Stimulated activated CD8-positive, alpha-beta memory T cell treated with anti-CD3 and anti-CD28 coated beads, Interleukin-7, amount 100 ng/mL, for 48 hours (primary cell): ENCODE measurements at regions not wholly inside any gene's neighbourhood (a gene's known extent, or its start where the extent isn't known, plus 50 kb on each side); places are given as distances from the start of the nearest gene placed in this dataset.
"Not testable (repeated sequence)": the region's sequence is repeated elsewhere in the genome, so short reads cannot be mapped to it uniquely, and the experiment has no call there.

Experiments used
- DNase-seq, 2 donors: peaks; one replicate each; pipeline ENCODE4 v3.0.0-alpha.2; 2020; ENCODE audit warnings: low read depth in 1 of 2; ENCODE audit errors: extremely low read depth in 1 of 2

DNA sequence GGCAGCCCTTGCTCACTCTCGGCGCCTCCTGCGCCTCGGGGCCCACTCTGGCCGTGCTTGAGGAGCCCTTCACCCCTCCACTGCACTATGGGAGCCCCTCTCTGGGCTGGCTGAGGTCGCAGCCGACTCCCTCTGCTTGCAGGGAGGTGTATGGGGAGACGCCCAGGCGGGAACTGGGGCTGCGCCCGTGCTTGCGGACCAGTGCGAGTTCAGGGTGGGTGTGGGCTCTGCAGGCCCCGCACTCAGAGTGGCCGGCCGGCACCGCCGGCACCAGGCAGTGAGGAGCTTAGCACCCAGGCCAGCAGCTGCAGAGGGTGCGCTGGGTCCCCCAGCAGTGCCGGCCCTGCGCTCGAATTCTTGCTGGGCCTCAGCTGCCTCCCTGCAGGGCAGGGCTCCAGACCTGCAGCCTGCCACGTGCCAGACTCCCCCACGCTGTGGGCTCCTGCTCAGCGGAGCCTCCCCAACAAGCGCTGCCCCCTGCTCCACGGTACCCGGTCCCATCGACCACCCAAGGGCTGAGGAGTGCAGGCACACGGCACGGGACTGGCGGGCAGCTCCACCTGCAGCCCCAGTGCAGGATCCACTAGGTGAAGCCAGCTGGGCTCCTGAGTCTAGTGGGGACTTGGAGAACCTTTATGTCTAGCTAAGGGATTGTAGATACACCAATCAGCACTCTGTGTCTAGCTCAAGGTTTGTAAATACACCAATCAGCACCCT lies 54.0 kb upstream of the WWC2 start:
- DNase-seq, result not testable (repeated sequence)

DNA sequence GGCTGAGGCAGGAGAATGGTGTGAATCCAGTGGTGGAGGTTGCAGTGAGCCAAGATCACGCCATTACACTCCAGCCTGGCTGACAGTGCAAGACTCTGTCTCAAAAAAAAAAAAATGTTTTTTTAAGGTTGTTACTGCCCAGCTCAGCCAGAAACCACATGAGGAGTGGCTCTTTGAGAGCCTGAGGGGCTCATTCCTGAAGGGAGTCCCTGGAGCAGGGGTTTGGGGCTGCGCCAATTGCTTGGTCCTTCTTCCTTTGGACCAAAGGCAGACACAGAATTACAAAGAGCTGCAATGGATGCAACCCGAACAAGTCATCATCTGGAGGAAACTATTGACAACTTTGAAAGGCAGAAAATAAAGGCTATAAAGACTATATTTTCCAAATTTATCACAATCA lies 60.6 kb upstream of the WWC2 start:
- no peak for DNase-seq

DNA sequence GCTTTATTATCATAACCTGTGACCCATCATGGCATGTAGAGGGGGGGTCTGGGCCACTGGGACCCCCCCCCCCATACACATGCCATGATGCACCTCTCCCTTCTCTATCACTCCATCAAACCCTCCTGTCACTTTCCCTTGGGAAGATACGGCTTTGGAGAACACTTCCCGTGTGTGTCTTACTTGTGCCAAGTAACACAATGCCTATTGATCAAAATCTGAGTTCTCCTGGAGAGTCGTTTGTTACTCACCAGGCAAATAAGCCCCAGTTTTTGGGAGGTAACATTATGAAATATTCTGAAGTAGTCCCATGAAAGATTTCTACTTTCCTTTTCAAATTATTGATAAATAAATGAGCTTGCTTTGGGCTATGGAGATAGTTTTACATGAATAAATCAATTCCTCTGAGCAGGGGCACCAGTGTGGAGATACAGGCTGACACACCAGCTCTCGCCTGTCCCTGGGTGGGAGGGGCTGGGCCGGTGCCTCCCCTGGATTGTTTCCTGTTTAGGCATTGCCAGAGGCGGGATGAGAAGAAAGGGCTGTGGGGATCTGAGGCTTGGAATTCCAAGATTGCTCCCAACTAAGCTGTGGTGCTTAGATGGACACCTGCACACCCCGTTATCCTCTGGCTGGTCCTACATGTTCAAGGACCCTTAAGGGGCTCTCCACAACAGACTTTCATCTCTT lies 63.2 kb upstream of the WWC2 start:
- no peak for DNase-seq

DNA sequence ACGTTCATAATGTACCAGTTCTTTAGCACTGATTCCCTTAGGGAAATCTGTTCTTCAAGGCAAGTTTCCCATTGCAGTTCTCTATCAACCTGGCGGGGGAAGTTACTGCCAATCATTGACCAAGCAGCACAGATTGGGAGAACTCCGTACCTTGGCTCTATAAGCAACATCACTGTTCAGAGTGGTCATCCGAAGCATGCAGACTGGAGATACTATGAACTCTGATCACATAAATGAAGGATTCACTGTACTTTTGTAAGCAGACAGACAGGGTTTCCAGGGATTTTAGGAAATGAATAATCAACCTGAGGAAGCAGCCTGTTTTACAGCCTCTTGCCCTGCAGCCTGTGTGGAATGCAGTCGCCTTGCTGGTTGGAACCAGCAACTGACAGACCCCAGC lies 63.8 kb upstream of the WWC2 start:
- DNase-seq, result no peak

DNA sequence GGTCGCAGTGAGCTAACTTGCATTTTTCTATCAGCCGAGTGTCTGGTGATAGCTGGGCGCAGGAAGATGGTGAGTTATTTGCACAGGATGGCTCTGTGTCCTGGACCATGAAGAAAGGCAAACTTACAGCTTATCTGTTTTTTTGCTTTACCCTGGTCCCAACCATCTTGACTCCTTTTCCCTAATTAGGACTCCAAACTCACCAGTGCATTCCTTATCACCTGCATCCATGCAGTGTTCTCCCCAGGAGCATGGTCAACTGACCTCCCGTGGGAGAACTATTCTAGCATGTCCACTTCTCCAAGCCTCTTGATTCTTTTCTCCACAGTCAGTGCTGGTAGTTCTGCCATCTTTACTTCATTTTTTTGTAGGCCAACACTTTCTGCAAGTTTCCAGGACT lies 68.2 kb upstream of the WWC2 start:
- no peak for DNase-seq

DNA sequence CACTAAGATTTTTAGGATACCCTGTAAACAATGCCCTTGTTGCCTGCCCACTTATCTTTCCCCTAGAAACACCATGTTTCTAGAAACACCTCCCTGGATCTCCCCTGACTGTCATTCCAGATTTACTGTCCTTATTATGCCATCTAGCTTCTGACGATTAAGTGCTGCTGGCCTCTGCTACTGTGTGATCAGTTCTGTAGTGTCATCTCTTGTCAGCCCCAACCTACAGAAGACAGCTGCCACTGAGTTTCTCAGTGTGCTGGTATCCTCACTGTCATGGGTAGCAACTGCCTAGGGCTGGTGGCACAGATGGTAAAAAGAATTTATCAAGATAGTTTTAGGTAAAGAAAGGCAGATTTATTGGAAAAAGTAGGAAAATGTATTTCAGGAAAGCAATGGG lies 68.7 kb upstream of the WWC2 start:
- DNase-seq, result no peak

DNA sequence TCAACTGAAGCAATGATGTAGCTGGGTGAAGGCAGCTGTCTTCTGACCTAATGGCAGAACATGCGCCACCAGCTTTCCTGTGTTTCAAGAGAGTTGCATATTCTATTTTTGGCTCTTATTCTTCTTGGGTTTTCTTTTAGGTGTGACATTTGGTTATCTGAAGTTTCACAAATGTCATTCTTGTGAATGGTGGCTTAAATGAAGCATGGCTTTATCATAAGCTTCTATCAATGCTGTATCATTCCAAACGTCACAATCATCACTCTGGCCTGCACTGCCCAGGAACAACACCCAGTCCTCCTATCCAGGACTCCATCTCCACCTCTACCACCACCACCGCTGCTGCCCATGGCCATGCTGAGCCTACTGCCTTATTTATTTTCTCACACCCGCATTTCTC lies 69.7 kb upstream of the WWC2 start:
- DNase-seq, result no peak

DNA sequence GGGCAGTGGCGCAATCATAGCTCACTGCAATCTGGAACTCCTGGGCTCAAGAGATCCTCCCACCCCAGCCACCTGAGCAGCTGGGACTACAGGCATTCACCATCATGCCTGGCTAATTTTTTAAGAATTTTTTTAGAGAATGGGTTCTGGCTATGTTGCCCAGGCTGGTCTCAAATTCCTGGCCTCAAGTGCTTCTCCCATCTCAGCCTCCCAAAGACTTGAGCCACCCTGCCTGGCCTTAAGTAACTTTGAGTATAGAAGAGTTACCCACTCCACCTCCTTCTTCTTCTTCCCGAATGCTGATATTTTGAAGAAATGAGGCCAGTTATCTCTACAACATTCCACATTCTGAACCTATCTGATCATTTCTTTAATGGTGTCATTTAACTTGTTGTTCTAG lies 72.4 kb upstream of the WWC2 start:
- DNase-seq, result no peak

DNA sequence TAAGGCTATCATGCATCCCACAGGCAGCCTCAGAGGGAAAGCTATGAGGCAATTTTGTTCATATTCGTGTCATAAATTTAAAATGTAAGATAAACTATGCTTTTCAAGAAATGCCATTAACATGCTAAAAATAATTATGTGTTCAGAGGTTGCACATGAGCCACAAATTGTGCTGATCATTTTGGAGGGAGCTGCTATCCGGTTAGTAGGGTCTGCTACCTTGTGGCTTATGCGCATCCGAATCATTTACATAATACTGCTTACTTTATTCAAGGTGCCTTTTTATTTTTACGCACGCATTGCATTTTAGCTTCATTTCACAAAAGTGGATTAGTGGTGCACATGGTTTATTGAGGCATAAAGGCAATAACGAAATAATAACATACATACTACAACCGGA lies 76.4 kb upstream of the WWC2 start:
- no peak for DNase-seq

DNA sequence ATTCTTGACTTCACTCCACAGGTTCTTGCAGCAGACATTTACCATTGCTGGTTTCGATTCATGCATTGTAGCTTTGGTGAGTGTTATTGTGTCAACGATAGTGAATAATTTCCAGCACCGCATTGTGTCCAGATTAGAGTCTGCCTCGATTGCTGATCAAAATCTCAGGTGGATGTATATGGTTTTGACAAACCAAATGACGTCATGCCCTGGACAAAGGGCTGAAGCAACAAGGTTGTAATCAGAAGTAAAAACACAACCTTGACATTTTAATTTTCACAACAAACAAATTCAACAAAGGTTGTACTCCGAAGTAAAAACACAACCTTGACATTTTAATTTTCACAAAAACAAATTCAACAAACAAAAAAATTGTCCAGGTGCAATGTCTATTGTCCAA lies 81.1 kb upstream of the WWC2 start:
- DNase-seq, result no peak

DNA sequence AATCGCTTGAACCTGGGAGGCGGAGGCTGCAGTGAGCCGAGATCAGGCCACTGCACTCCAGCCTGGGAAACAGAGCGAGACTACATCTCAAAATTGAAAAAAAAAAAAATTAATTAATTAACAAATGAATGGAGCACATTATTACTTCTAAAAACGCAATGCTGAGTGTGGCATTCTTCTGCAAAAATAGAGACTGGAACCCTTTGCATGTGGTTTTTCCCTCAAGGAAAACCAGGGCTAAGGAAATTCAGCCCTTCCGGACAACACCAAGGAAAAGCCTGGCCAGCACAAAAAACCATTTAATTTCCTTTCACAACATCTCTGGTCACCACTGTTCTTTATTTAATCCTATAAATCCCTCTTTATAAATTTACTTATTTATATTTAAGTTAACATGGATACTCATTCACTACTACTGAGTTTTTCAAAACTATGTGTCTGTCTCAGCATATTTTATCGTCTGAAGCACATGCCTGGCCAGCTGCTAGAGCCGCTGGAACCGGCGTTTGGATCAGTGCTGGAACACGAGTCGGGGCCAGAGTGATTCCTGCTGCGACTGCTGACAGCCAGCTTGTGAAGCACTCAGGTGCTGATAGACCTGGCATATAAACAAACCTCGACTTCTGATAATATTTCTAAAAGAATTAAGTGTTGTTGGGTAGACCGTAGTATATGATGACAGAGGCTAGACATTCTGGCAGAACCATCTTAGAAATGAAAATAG lies 84.5 kb upstream of the WWC2 start:
- DNase-seq, result no peak

DNA sequence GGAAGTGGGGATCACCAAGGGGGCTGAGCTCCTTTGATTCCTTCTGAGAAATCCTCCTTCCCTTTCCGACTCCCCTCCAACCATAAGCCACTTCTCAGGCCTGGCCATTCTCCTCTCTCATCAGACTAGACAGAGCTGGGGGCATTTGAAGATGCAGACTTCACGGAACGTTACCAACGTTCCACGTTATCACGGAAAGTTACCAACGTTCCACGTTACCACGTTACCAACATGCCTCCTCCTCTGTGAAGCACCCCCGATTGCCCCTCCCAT lies 85.4 kb upstream of the WWC2 start:
- no peak for DNase-seq

DNA sequence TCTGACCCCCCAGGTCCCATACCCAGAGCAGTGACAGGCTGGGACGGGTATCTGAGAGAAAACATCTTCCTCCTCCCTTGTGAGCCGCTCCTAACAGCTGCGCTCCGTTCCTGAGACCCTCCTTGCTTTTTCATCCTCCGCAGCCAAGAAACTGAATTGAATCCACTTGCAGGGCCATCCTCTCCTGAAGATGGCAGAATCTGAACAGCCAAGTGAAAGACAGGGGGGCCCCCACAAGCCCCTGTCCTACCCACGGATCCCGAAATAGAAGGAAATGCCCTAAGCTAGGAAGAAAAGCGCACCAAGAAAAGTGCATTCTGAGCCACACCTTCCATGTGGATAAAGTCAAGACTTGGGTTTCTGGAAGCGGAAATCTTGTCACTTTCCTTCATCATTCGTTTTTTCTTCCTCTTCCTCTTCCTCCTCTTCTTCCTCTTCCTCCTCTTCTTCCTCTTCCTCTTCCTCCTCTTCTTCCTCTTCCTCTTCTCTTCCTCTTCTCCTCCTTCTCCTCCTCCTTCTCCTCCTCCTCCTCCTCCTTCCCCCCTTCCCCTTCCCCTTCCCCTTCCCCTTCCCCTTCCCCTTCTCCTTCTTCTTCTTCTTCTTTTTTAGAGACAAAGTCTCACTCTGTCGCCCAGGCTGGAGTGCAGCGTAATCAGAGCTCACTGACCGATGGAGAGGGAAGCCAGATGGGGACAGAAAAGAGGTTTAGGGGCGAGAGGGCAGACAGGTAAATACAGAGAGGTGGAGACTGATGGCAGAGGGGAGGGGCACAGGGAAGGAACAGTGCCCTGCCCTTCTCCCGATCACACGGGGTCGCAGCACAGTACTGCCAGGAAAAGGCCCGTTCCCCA lies 86.0 kb upstream of the WWC2 start:
- DNase-seq, result no peak

DNA sequence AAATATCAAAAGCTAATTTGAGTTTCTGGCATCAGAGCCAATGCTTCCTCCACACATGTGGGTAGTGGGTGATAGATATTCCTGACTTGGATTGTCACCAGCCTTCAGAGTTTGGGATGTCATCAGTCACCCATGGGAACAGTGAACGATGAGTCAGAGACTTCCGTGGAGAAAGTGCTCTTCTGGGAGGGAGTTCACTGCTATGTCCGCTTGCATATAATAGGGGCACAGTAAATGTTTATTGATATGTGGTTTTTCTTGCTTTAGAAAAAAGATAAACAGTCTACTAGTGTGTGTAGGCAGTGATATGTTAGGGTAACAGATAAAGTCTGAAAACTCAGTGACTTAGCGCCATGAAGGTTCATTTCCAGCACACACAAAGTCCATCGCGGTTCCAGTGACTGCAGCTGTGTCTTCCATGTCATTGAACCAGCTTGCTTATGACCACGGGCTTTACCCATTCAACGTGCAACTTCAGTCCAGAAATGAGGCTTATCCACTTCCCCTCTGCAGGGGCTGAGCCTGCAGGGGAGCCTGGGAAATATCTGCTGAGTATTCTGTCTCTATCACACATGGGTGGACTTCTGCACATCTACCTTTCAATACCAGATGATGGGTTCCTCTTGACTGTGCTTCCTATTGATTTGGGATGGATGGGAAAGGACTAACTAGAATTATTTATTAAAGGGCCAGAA lies 87.7 kb upstream of the WWC2 start:
- DNase-seq, result no peak

DNA sequence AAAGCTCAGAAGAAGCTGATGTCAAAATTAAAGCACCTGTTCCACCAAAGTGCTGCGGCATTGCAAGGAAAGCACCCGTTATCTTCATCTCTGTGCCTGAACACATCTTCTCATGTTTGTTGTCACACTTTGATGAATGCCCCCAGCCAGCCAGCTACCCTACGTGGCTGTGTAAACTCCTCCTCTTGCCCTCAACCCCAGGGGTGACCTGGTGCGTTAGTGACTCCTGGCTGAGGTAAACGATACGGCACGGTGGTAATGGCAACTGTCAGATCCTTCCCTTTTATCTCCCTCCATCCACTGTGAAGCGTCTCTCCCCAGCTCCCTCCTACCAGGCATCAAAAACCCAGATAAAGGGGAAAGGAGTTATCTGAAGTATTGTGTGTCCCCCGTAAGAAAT lies 90.6 kb upstream of the WWC2 start:
- DNase-seq, result no peak

DNA sequence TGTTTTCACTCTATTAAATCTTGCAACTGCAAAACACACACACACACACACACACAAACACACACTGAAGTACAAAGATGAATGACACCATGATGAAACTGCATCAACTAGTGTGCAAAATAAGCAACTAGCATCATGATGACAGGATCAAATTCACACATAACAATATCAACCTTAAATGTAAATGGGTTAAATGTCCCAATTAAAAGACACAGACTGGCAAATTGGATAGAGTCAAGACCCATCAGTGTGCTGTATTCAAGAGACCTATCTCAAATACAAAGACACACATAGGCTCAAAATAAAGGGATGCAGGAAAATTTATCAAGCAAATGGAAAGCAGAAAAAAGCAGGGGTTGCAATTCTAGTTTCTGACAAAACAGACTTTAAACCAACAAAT lies 87.2 kb upstream of the DCTD start:
- DNase-seq, result not testable (repeated sequence)

DNA sequence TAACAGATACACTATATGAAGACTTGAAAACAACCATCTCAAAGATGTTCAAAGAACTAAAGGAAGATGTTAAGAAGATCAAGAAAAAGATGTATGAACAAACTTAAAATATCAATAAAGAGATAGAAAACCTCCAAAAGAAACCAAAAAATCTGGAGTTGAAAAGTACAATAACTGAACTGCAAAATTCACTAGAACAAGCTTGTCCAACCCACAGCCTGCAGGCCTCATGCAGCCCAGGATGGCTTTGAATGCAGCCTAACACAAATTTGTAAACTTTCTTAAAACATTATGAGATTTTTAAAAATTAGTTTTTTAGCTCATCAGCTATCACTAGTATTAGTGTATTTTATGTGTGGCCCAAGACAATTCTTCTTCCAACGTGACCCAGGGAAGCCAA lies 77.0 kb upstream of the DCTD start:
- DNase-seq, result no peak

DNA sequence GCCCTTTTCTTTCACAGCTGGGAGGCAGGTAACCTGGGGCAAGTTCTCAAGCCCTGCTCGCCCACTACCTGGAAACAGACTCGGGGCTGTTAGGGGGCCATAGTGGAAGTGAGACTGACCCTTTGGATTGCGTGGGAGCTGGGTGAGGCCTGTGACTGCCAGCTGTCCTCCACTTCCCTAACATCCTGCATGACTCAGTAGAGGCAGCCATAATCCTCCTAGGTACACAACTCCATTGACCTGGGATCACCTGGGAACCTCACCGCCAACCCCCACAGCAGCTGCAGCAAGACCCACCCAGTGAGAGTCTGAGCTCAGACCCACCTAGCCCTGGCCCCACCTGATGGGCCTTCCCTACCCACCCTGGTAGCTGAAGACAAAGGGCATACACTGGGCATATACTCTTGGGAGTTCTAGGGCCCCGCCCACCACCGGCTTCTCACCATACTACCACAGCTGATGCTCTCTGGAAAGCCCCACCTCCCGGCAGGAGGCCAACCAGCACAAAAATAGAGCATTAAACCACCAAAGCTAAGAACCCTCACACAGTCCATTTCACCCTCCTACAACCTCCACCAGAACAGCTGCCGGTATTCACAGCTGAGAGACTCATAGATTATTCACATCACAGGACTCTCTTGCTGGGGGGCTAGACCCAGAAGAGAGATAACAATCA lies 61.1 kb upstream of the DCTD start:
- DNase-seq, result no peak

DNA sequence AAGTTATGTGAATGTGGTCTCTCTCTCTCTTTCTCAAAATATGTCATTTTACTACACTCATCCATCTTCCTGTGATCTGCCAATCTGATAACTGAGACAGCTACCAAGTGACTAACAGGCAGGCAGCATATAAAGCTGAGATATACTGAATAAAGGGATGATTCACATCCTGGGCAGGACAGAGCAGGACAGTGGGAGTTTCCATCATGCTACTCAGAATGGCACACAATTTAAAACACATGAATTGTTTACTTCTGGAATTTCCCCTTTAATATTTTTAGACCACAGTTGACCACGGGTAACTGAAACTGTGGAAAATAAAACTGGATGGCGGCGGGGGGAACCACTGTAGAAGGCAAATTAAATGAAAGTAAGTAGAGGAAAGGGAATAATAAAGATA lies 58.6 kb upstream of the DCTD start:
- peak in 1 of 2 donors; percentile 9 for DNase-seq

DNA sequence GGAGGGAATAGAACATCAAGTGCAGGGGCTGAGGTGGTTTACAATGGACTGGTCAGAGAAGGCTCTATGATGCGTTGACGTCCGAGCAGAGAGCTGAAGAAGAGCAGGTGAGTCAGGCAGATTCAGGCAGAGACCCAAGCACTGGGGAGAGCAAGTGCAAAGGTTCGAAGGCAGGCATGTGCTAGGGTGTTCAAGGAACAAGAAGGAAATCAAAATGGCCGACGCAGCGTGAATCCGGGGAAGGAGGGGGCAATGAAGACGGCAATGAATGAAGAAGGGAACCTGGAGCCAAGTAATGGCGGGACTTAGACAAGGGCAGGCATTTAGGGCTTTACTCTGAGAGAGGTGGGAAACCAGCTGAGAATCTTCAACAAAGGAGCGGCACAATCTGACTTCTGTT lies 56.8 kb upstream of the DCTD start:
- DNase-seq, result no peak
